ENCODE measurements at regions not wholly inside any gene's neighbourhood (a gene's known extent, or its start where the extent isn't known, plus 50 kb on each side); places are given as distances from the start of the nearest gene placed in this dataset.

GRCh38 chr4:184575306-184575705 lies 73.9 kb downstream of the CASP3 start:
- TF ChIP-seq CTCF (conservative IDR thresholded peaks at IDR 0.05), result no peak
- no peak for TF ChIP-seq EZH2 (IDR thresholded peaks at IDR 0.05; ENCODE audit: low read depth)

All from PC-9 (cell line).